Stimulated activated CD8-positive, alpha-beta memory T cell treated with anti-CD3 and anti-CD28 coated beads, Interleukin-15, amount 100 ng/mL, for 48 hours (primary cell): ENCODE measurements at regions not wholly inside any gene's neighbourhood (a gene's known extent, or its start where the extent isn't known, plus 50 kb on each side); places are given as distances from the start of the nearest gene placed in this dataset.
"Not testable (repeated sequence)": the region's sequence is repeated elsewhere in the genome, so short reads cannot be mapped to it uniquely, and the experiment has no call there.

ENCODE experiments used
- DNase-seq, 2 donors: peaks; one replicate each; pipeline ENCODE4 v3.0.0-alpha.2; 2020; ENCODE audit warnings: low read depth in 2 of 2

GRCh38 chr2:234725528-234726264, 226.1 kb upstream of the SH3BP4 start:
- DNase-seq: no peak

DNA sequence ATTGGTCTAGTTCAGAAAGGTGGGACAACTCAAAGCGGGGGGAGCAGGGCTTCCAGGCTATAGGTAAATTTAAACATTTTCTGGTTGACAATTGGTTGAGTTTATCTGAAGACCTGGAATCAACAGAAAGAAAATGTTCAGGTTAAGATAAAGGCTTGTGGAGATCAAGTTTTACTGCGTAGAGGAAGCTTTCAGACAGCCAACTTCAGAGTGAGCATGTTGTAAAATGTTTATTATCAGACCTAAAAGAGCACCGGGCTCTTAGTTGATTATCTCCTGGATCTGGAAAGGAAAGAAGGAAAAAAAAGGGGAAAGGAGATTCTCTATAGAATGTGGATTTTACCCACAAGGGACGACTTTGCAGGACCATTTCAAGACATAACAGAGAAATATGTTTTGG, 227.0 kb upstream of the SH3BP4 start:
- DNase-seq: no peak

DNA sequence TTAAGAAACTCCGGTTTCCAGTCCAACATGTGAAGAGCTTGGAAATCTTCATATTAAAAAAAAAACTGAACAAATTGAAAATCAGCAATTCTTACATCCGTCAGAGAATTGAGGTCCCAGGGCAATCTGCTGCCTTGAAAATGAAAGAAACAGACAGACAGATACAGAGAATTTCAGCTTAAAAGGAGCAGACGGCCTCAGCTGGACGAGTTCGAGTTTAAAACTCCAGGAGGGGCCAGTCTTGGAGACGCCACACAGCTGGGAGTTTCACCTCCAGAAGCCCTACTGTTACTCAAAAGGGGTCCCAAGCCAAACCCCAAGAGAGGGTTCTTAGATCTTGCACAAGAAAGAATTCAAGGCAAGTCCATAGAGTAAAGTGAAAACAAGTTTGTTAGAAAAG, 226.5 kb upstream of the ARL4C start:
- DNase-seq: no peak

- no peak for DNase-seq
Observed at GRCh38 chr2:234722176-234722575, 225.3 kb upstream of the ARL4C start.

GRCh38 chr2:234719116-234719716, 222.3 kb upstream of the ARL4C start:
- DNase-seq: no peak

DNA sequence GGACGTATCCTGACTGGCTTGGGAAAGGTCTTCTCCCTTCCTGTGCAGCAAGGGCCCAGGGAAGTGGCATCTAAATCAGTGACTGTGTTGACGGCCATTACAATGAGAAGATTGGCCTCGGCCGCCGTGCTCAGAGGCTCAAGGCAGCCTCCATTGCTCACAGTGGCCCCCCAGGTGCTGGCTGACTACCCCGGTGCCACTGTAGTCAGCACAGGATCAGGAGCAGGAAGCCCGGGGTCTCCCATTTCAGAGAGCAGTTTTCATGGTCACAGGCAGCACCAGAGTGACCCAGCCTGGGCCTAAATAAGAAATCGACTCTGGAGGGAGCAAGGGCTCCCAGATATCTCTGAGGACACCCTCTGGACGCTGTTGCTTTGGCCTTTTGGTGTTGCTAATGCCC, 219.4 kb upstream of the ARL4C start:
- no peak for DNase-seq

- DNase-seq: no peak
Observed at GRCh38 chr2:234715671-234716250, 218.9 kb upstream of the ARL4C start.

DNA sequence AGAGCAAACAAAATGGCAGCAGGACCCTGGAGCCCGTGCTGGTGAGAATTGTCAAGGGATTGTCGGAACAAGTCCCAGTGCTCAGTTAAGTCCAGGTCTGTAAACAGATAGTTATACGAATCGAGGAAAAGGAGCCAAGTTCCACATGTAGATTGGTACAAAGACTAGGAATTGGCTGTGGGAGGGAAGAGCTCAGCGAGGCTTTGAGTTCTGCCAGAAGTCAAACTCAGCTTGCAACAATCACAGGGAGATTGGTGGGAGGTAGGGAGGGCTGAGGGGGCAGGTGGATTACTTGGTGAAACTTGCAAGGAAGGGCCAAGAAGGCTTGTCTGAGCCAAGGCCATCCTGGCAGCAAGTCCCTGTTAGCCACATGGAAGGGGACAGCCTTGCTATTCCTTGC, 217.8 kb upstream of the ARL4C start:
- no peak for DNase-seq

- no peak for DNase-seq
Observed at GRCh38 chr2:234712421-234712935, 215.6 kb upstream of the ARL4C start.

DNA sequence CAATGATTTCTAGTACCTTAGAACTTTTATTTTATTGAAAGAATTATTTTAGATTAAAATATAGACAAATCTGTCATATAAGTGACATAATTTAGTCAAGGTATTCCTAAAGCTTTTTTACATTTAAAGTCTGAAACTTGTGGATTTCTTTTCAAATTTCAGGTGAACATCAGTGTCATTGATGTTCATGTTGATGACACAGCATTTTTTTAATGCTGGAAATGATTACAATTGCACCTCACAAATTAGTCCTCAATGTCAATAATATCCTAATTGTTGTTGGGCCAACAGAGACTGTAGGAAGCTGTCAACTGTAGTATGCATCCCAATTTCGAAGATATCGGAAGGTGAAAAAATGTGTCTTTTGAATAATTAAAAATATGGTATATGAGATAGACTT, 214.4 kb upstream of the ARL4C start:
- DNase-seq: no peak

DNA sequence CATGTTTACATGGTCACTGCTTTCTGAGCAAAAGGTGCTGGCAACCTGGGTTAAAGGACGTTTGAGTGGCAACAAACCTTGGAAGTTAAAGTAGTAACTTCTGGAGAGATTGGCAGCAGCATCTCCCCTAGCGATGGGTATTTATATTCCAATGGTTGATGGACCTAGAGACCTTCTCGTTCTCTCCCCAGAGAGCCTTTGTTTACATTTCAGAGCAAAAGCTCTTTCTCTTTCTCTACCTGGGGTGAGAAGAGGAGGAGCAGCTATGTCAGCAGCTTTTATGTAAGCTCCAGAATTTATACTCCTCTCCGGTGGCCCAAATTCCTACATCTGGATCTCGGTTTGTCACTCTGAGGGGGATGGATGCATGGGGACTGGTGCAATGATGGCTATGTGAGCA, 213.7 kb upstream of the ARL4C start:
- DNase-seq: no peak

- no peak for DNase-seq
Observed at GRCh38 chr2:234710066-234710465, 213.2 kb upstream of the ARL4C start.

GRCh38 chr2:234708717-234709116, 211.8 kb upstream of the ARL4C start:
- DNase-seq: no peak

DNA sequence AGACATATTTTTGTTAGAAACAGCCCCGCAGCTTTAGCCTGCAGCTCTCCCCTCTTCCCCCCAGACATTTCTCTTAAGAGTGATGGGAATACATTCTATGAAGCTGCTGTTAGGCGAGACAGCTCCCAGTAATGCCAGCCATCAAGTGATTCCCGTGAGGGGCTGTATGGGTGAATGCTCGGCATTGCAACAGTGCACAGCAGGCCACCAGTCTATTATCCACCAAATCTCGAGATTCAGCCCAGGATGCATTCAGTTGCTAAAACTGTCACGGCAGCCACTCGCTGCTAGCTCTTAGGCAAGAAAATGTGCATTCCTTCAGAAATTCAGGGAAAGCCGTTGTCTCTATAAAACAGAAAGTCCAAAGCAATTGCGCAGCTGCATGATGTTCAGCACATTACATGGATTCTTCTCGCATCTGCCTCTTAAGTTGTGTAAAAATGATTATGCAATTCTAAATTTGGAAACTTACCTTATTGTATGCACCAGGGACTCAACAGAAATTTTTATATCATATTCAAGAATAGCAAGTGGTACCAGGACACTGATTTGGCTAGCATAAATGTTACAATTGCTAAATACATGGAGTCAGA, 211.3 kb upstream of the ARL4C start:
- no peak for DNase-seq

DNA sequence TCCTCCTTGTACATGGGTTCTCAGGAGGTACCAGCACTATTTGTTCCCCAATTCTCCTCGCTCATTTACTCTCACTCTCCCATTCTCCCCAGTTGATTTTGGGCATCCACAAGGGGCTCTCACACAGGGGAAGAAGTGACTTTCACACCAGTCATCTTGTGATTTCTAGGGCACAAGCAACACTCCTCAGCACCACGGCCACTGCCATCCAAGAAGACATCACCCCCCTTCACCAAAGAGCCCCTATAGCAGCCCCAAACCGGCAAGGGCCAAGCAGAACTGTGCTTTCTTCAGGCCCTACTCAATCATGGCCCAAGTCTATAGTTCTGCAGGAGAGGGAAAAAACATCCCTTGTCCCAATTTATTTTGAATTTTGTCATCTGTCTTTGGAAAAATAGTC, 209.2 kb upstream of the ARL4C start:
- DNase-seq: no peak

- DNase-seq: peak in 1 of 2 donors; percentile 4
Observed at GRCh38 chr2:234705108-234705507, 208.2 kb upstream of the ARL4C start.

GRCh38 chr2:234703258-234703657, 206.4 kb upstream of the ARL4C start:
- DNase-seq: no peak

DNA sequence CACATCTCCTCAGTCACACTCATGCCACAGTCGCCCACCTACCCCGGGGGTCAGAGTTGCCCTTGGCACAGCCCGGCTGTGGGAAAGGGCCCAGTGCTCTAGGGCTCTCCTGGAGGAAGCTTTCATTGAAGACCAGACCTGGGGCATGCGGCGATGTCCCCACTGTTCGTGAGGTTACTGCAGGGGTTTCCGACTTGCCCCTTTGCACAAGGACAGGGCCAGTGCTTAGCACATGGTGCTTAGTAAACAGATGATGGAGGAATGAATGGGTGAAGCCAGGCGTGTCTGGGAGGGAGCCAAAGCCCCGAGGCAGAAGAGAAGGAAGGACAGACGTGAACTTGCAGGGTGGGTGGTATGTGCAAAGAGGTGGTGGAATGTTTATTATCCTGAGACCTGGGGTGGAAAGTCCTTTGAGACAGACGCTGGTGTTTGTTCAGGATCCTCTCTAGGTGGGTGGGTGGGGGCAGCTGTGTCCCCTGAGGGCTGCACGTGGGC, 205.9 kb upstream of the ARL4C start:
- no peak for DNase-seq

GRCh38 chr2:234701841-234702240, 205.0 kb upstream of the ARL4C start:
- no peak for DNase-seq

GRCh38 chr2:234701421-234701820, 204.5 kb upstream of the ARL4C start:
- no peak for DNase-seq

DNA sequence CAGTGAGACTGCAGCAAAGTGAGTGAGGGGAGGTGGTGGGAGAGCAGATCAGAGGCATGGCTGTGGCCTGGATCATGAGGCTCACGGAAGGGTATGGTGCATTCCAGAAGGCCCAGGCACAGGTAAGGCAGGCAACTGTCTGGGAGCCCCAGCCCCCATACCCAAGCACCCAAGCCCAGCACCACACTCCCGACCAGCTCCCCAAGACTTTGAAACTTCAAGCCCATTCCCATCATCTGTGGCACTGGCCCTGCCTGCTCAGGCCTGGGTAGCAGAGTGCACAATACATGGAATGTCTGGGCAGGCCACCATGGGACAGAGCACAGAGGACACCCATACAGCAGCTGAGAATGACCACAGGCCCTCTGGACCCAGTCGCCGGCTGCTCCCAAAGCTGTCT, 202.6 kb upstream of the ARL4C start:
- DNase-seq: no peak

GRCh38 chr2:234697300-234697876, 200.5 kb upstream of the ARL4C start:
- not testable (repeated sequence) for DNase-seq
